HG02610 (cell line): ENCODE measurements at regions not wholly inside any gene's neighbourhood (a gene's known extent, or its start where the extent isn't known, plus 50 kb on each side); places are given as distances from the start of the nearest gene placed in this dataset.
"Not testable (repeated sequence)": the region's sequence is repeated elsewhere in the genome, so short reads cannot be mapped to it uniquely, and the experiment has no call there.

Source experiments
- ATAC-seq: cut with Tn5 transposase; IDR thresholded peaks from one replicate; pipeline ENCODE4 v1.9.1; 2021; ENCODE audit warnings: mild to moderate bottlenecking, moderate library complexity; ENCODE audit not compliant: unreplicated experiment

- ATAC-seq: no peak
Observed at GRCh38 chr5:12208366-12209100, 304.3 kb upstream of the CTNND2 start.

- ATAC-seq: no peak
Observed at GRCh38 chr5:12204761-12205160, 300.5 kb upstream of the CTNND2 start.

GRCh38 chr5:12193536-12193935, 289.3 kb upstream of the CTNND2 start:
- no peak for ATAC-seq

- no peak for ATAC-seq
Observed at GRCh38 chr5:12183003-12183402, 278.8 kb upstream of the CTNND2 start.

GRCh38 chr5:12177851-12178250, 273.6 kb upstream of the CTNND2 start:
- no peak for ATAC-seq

- no peak for ATAC-seq
Observed at GRCh38 chr5:12177225-12177624, 273.0 kb upstream of the CTNND2 start.

GRCh38 chr5:12175914-12176585, 271.8 kb upstream of the CTNND2 start:
- no peak for ATAC-seq

GRCh38 chr5:12174734-12175133, 270.5 kb upstream of the CTNND2 start:
- ATAC-seq: no peak

GRCh38 chr5:12169536-12169935, 265.3 kb upstream of the CTNND2 start:
- ATAC-seq: no peak

GRCh38 chr5:12162863-12163262, 258.6 kb upstream of the CTNND2 start:
- no peak for ATAC-seq

- no peak for ATAC-seq
Observed at GRCh38 chr5:12147513-12147912, 243.3 kb upstream of the CTNND2 start.

- no peak for ATAC-seq
Observed at GRCh38 chr5:12141496-12141895, 237.2 kb upstream of the CTNND2 start.

- ATAC-seq: no peak
Observed at GRCh38 chr5:12133520-12133919, 229.3 kb upstream of the CTNND2 start.

- not testable (repeated sequence) for ATAC-seq
Observed at GRCh38 chr5:12131020-12131419, 226.8 kb upstream of the CTNND2 start.

- ATAC-seq: no peak
Observed at GRCh38 chr5:12125895-12126294, 221.6 kb upstream of the CTNND2 start.

GRCh38 chr5:12119657-12120056, 215.4 kb upstream of the CTNND2 start:
- no peak for ATAC-seq

GRCh38 chr5:12114075-12114474, 209.8 kb upstream of the CTNND2 start:
- no peak for ATAC-seq

- no peak for ATAC-seq
Observed at GRCh38 chr5:12113062-12113461, 208.8 kb upstream of the CTNND2 start.

GRCh38 chr5:12111261-12111660, 207.0 kb upstream of the CTNND2 start:
- no peak for ATAC-seq

GRCh38 chr5:12110629-12111028, 206.4 kb upstream of the CTNND2 start:
- ATAC-seq: no peak

- ATAC-seq: no peak
Observed at GRCh38 chr5:12109075-12109688, 204.9 kb upstream of the CTNND2 start.

GRCh38 chr5:12102151-12102550, 197.9 kb upstream of the CTNND2 start:
- ATAC-seq: no peak
